Choroid plexus epithelial cell (primary cell): ENCODE measurements at regions not wholly inside any gene's neighbourhood (a gene's known extent, or its start where the extent isn't known, plus 50 kb on each side); places are given as distances from the start of the nearest gene placed in this dataset.

Source experiments
- DNase-seq: peaks from one replicate; pipeline ENCODE4 v3.0.0-alpha.2; 2010; ENCODE audit warnings: low read depth
- H3K4me3 ChIP-seq: 2 replicates; pipeline ENCODE4 v1.5.1; 2011; ENCODE audit warnings: low read depth, mild to moderate bottlenecking, control low read depth, low read length, moderate library complexity
- CTCF ChIP-seq: conservative IDR thresholded peaks from 2 replicates; pipeline ENCODE4 v1.5.1; 2011; ENCODE audit warnings: low read depth, mild to moderate bottlenecking, control low read depth, inconsistent platforms, low read length, moderate library complexity

- peak; percentile 44 for DNase-seq
- TF ChIP-seq CTCF: no peak
- H3K4me3 ChIP-seq: no peak overlapping the region
Observed at GRCh38 chr13:31067416-31068118, 94.1 kb downstream of the HSPH1 start.

- TF ChIP-seq CTCF: no peak
- H3K4me3 ChIP-seq: no peak overlapping the region
- no peak for DNase-seq
Observed at GRCh38 chr13:31064636-31065035, 97.1 kb downstream of the HSPH1 start.

GRCh38 chr13:31063772-31064171 lies 97.9 kb downstream of the HSPH1 start:
- no peak for TF ChIP-seq CTCF
- H3K4me3 ChIP-seq: no peak overlapping the region
- DNase-seq: no peak

- no peak for TF ChIP-seq CTCF
- H3K4me3 ChIP-seq: no peak overlapping the region
- DNase-seq: no peak
Observed at GRCh38 chr13:31060655-31061054, 101.0 kb downstream of the HSPH1 start.

GRCh38 chr13:31060220-31060619 lies 101.5 kb downstream of the HSPH1 start:
- DNase-seq: no peak
- H3K4me3 ChIP-seq: no peak overlapping the region
- TF ChIP-seq CTCF: no peak

- no peak for DNase-seq
- no peak overlapping the region for H3K4me3 ChIP-seq
- TF ChIP-seq CTCF: no peak
Observed at GRCh38 chr13:31057403-31058033, 104.2 kb downstream of the HSPH1 start.
